Caco-2 (cell line): ENCODE measurements at regions not wholly inside any gene's neighbourhood (a gene's known extent, or its start where the extent isn't known, plus 50 kb on each side); places are given as distances from the start of the nearest gene placed in this dataset.

Experiments
- BruUV-seq: library from RNA; stranded (reverse); fragments of 400-500 nt; replicated peaks from 2 replicates; lab custom pipeline; 2021; lab: Mats Ljungman, UMichigan
- CTCF ChIA-PET: fragments of 300-600 bp; sonication (Branson Sonifier 250); formaldehyde crosslinking; loops from one replicate; lab custom pipeline; 2022; ENCODE audit warnings: antibody characterized with exemption; lab: Charles Lee
- POLR2A ChIA-PET: fragments of 300-600 bp; sonication (Branson Sonifier 250); formaldehyde crosslinking; loops from one replicate; lab custom pipeline; 2022; ENCODE audit warnings: antibody characterized with exemption; lab: Charles Lee
- DNase-seq, 2 experiments: peaks; one replicate each; pipeline versions ENCODE4 v3.0.0 to v3.0.0-alpha.2; 2020 to 2022
- H3K27me3 ChIP-seq: replicated peaks from 2 replicates; pipeline ENCODE4 v1.6.0; 2011; ENCODE audit warnings: low read length; ENCODE audit not compliant: control insufficient read depth, insufficient read depth
- H3K36me3 ChIP-seq: 2 replicates; pipeline ENCODE4 v1.5.1; 2011; ENCODE audit warnings: low read length; ENCODE audit not compliant: control insufficient read depth, insufficient read depth
- H3K4me1 ChIP-seq: fragments of 250-450 bp; sonication (Bioruptor Pico); 2 replicates; pipeline ENCODE4 v1.5.1; 2020; ENCODE audit warnings: mild to moderate bottlenecking
- H3K4me3 ChIP-seq: 2 replicates; pipeline ENCODE4 v1.5.1; 2011; ENCODE audit warnings: low read depth, mild to moderate bottlenecking, control low read depth, low read length
- H3K9me3 ChIP-seq: fragments of 250-450 bp; sonication (Bioruptor Pico); 2 replicates; pipeline ENCODE4 v1.5.1; 2020; ENCODE audit warnings: mild to moderate bottlenecking, moderate library complexity
- H3K27ac Mint-ChIP-seq: one replicate; pipeline ENCODE4 v1.8.0; 2022; ENCODE audit warnings: mixed read lengths; ENCODE audit not compliant: unreplicated experiment
- H3K27me3 Mint-ChIP-seq: one replicate; pipeline ENCODE4 v1.8.0; 2022; ENCODE audit warnings: mixed read lengths; ENCODE audit not compliant: insufficient read depth, unreplicated experiment
- H3K36me3 Mint-ChIP-seq: one replicate; pipeline ENCODE4 v1.8.0; 2022; ENCODE audit warnings: mild to moderate bottlenecking, mixed read lengths; ENCODE audit not compliant: insufficient read depth, unreplicated experiment
- H3K4me1 Mint-ChIP-seq: one replicate; pipeline ENCODE4 v1.8.0; 2022; ENCODE audit warnings: low read depth, mixed read lengths; ENCODE audit not compliant: unreplicated experiment
- H3K4me3 Mint-ChIP-seq: one replicate; pipeline ENCODE4 v1.8.0; 2022; ENCODE audit warnings: mild to moderate bottlenecking, moderate library complexity, mixed read lengths; ENCODE audit not compliant: unreplicated experiment
- H3K9me3 Mint-ChIP-seq: one replicate; pipeline ENCODE4 v1.8.0; 2022; ENCODE audit warnings: mixed read lengths; ENCODE audit not compliant: unreplicated experiment
- CTCF ChIP-seq, 2 experiments: fragments of 200-600 bp in 1 of 2; IDR thresholded peaks; 1 replicate in 1 of 2; 2 replicates in 1 of 2; pipeline versions ENCODE4 v1.5.1 to v1.8.0; 2011 to 2022; ENCODE audit warnings: antibody characterized with exemption in 1 of 2, control low read depth in 1 of 2, inconsistent platforms in 1 of 2, low read depth in 1 of 2, low read length in 1 of 2, mild to moderate bottlenecking in 1 of 2, moderate library complexity in 1 of 2; ENCODE audit not compliant: insufficient read depth in 1 of 2, severe bottlenecking in 1 of 2, unreplicated experiment in 1 of 2
- intact Hi-C: fragments of 100-400 bp; cut with micrococcal nuclease; formaldehyde crosslinking; loops from one replicate; pipeline ENCODE4 v1.10.0; 2022; ENCODE audit not compliant: unreplicated experiment

- no peak overlapping the region for H3K27ac Mint-ChIP-seq
- no TSS peak for BruUV-seq
- H3K4me3 Mint-ChIP-seq: no peak overlapping the region
Observed at GRCh38 chr20:11844691-11845090, 73.0 kb upstream of the BTBD3 start.

GRCh38 chr20:11845340-11845739 is 72.4 kb upstream of the BTBD3 start:
- H3K27me3 Mint-ChIP-seq: no peaks in the 10 kb centered on the region
- no TSS peak for BruUV-seq
- H3K27ac Mint-ChIP-seq: no peak overlapping the region
- H3K9me3 Mint-ChIP-seq: peaks cover 8% of the 10 kb centered on the region
- Histone ChIP-seq H3K9me3 (no peaks in the 10 kb centered on the region), H3K4me1 (peaks cover 9% of the 10 kb centered on the region; the same call in 1 of the 2 replicates), H3K4me3 (no peak overlapping the region), H3K36me3 (no peaks in the 10 kb centered on the region), H3K27me3 (no peaks in the 10 kb centered on the region)
- intact Hi-C loops: no loop called here
- H3K4me1 Mint-ChIP-seq: no peaks in the 10 kb centered on the region
- no peak for DNase-seq
- H3K36me3 Mint-ChIP-seq: no peaks in the 10 kb centered on the region
- no peak overlapping the region for H3K4me3 Mint-ChIP-seq
- ChIA-PET POLR2A (no interaction called here), CTCF (interaction anchor here (0.9 kb wide), 1 partner anchor 23 kb away, joined by 3 read pairs; no protein-coding TSS in a partner anchor)
- no peak for TF ChIP-seq CTCF (IDR thresholded peaks at IDR 0.05; ENCODE audit: insufficient read depth in 1 of 2, low read depth in 1 of 2, low read length in 1 of 2, severe bottlenecking in 1 of 2, unreplicated experiment in 1 of 2)

More at GRCh38 chr20:11844691-11845090, 73.0 kb upstream of the BTBD3 start:
- CTCF ChIA-PET: no interaction called here
- POLR2A ChIA-PET: no interaction called here
- intact Hi-C loops: no loop called here
- Histone ChIP-seq H3K27me3 (no peaks in the 10 kb centered on the region), H3K4me1 (peaks cover 9% of the 10 kb centered on the region; the same call in 1 of the 2 replicates), H3K9me3 (no peaks in the 10 kb centered on the region), H3K36me3 (no peaks in the 10 kb centered on the region), H3K4me3 (no peak overlapping the region)
- DNase-seq: no peak
- H3K9me3 Mint-ChIP-seq: peaks cover 2% of the 10 kb centered on the region
- H3K27me3 Mint-ChIP-seq: no peaks in the 10 kb centered on the region
- no peaks in the 10 kb centered on the region for H3K36me3 Mint-ChIP-seq
- no peak for TF ChIP-seq CTCF (IDR thresholded peaks at IDR 0.05; ENCODE audit: insufficient read depth in 1 of 2, low read depth in 1 of 2, low read length in 1 of 2, severe bottlenecking in 1 of 2, unreplicated experiment in 1 of 2)
- H3K4me1 Mint-ChIP-seq: peaks cover 6% of the 10 kb centered on the region

- CTCF ChIA-PET: interaction anchor here (0.9 kb wide), 1 partner anchor 24 kb away, joined by 3 read pairs; no protein-coding TSS in a partner anchor
- peaks cover 9% of the 10 kb centered on the region; the same call in 1 of the 2 replicates for H3K4me1 ChIP-seq
- no peak for DNase-seq
- H3K36me3 ChIP-seq: no peaks in the 10 kb centered on the region
- Mint-ChIP-seq H3K36me3 (no peaks in the 10 kb centered on the region), H3K4me3 (no peak overlapping the region), H3K9me3 (peaks cover 10% of the 10 kb centered on the region), H3K27me3 (no peaks in the 10 kb centered on the region), H3K27ac (no peak overlapping the region), H3K4me1 (no peaks in the 10 kb centered on the region)
- POLR2A ChIA-PET: no interaction called here
- TF ChIP-seq CTCF (IDR thresholded peaks at IDR 0.05; ENCODE audit: insufficient read depth in 1 of 2, low read depth in 1 of 2, low read length in 1 of 2, severe bottlenecking in 1 of 2, unreplicated experiment in 1 of 2): no peak
- intact Hi-C loops: no loop called here
- no peak overlapping the region for H3K4me3 ChIP-seq
- H3K9me3 ChIP-seq: no peaks in the 10 kb centered on the region
- no TSS peak for BruUV-seq
- H3K27me3 ChIP-seq: no peaks in the 10 kb centered on the region
Observed at GRCh38 chr20:11846131-11846530, 71.6 kb upstream of the BTBD3 start.
